HG02973 (cell line): ENCODE measurements at regions not wholly inside any gene's neighbourhood (a gene's known extent, or its start where the extent isn't known, plus 50 kb on each side); places are given as distances from the start of the nearest gene placed in this dataset.
A peak's percentile ranks its signal among the peaks of the same experiment; 100 is the strongest.
"Not testable (repeated sequence)": the region's sequence is repeated elsewhere in the genome, so short reads cannot be mapped to it uniquely, and the experiment has no call there.

Experiments
- ATAC-seq: cut with Tn5 transposase; IDR thresholded peaks from one replicate; pipeline ENCODE4 v1.9.1; 2021; ENCODE audit warnings: moderate library complexity; ENCODE audit not compliant: unreplicated experiment

GRCh38 chr2:242063436-242063835 lies 193.9 kb downstream of the RTP5 start:
- ATAC-seq, result no peak

- ATAC-seq, result no peak
These were observed 194.3 kb downstream of the RTP5 start for GRCh38 chr2:242063850-242064249.

GRCh38 chr2:242064364-242065250 lies 195.1 kb downstream of the RTP5 start:
- no peak for ATAC-seq

- ATAC-seq, result no peak
These were observed 195.9 kb downstream of the RTP5 start for GRCh38 chr2:242065426-242065825.

- ATAC-seq, result no peak
These were observed 199.5 kb downstream of the RTP5 start for GRCh38 chr2:242069018-242069417.

GRCh38 chr2:242069938-242070395 lies 200.4 kb downstream of the RTP5 start:
- ATAC-seq, result not testable (repeated sequence)

GRCh38 chr2:242070726-242071125 lies 201.2 kb downstream of the RTP5 start:
- ATAC-seq, result not testable (repeated sequence)

GRCh38 chr2:242071377-242071776 lies 201.8 kb downstream of the RTP5 start:
- not testable (repeated sequence) for ATAC-seq

GRCh38 chr2:242071936-242072335 lies 202.4 kb downstream of the RTP5 start:
- not testable (repeated sequence) for ATAC-seq

- no peak for ATAC-seq
These were observed 205.6 kb downstream of the RTP5 start for GRCh38 chr2:242075168-242075567.

GRCh38 chr2:242075696-242076095 lies 206.2 kb downstream of the RTP5 start:
- ATAC-seq, result no peak

GRCh38 chr2:242076184-242076583 lies 206.7 kb downstream of the RTP5 start:
- ATAC-seq, result not testable (repeated sequence)

- not testable (repeated sequence) for ATAC-seq
These were observed 208.9 kb downstream of the RTP5 start for GRCh38 chr2:242078426-242078825.

- not testable (repeated sequence) for ATAC-seq
These were observed 210.3 kb downstream of the RTP5 start for GRCh38 chr2:242079792-242080191.

- not testable (repeated sequence) for ATAC-seq
These were observed 211.2 kb downstream of the RTP5 start for GRCh38 chr2:242080575-242081214.

GRCh38 chr2:242084034-242084433 lies 214.5 kb downstream of the RTP5 start:
- ATAC-seq, result not testable (repeated sequence)

GRCh38 chr2:242085024-242085674 lies 215.6 kb downstream of the RTP5 start:
- not testable (repeated sequence) for ATAC-seq

GRCh38 chr2:242085941-242086621 lies 216.6 kb downstream of the RTP5 start:
- ATAC-seq, result no peak

GRCh38 chr2:242088044-242088443 lies 218.5 kb downstream of the RTP5 start:
- ATAC-seq, result peak; percentile 34

- ATAC-seq, result peak; percentile 79
These were observed 219.1 kb downstream of the RTP5 start for GRCh38 chr2:242088471-242089212.
